HCT116 (cell line): ENCODE measurements at regions not wholly inside any gene's neighbourhood (a gene's known extent, or its start where the extent isn't known, plus 50 kb on each side); places are given as distances from the start of the nearest gene placed in this dataset.

ENCODE experiments used
- ATAC-seq: fragments of 200-7000 bp; cut with Tn5 transposase; 2 replicates; pipeline ENCODE4 v1.9.1; 2020; ENCODE audit warnings: mild to moderate bottlenecking, moderate library complexity
- BruUV-seq: library from RNA; stranded (reverse); fragments of 400-500 nt; replicated peaks from 2 replicates; lab custom pipeline; 2021; lab: Mats Ljungman, UMichigan
- CTCF ChIA-PET: fragments of 300-600 bp; sonication (Branson Sonifier 250); formaldehyde crosslinking; loops from one replicate; lab custom pipeline; 2021; ENCODE audit warnings: antibody characterized with exemption; lab: Charles Lee
- POLR2A ChIA-PET: fragments of 300-600, 350-600 bp; sonication (Branson Sonifier 250); formaldehyde crosslinking; loops from one replicate; lab custom pipeline; 2021; ENCODE audit warnings: antibody characterized with exemption; lab: Charles Lee
- RAD21 ChIA-PET, 2 experiments: fragments of 300-600 bp; sonication (Branson Sonifier 250); formaldehyde crosslinking; loops; one replicate each; lab custom pipeline; 2023; ENCODE audit warnings: low total read pairs in 2 of 2; ENCODE audit not compliant: uncharacterized antibody in 2 of 2, unreplicated experiment in 2 of 2, low non-redundant PET in 1 of 2; lab: Charles Lee
- DNase-seq: peaks from one replicate; pipeline ENCODE4 v3.0.0-alpha.2; 2010; ENCODE audit warnings: low read depth, low spot score
- H2AFZ ChIP-seq: fragments of 200-600 bp; shearing (Covaris generic), sonication (generic); 2 replicates; pipeline ENCODE4 v1.6.1; 2017; ENCODE audit warnings: low read depth, mixed run types, mixed read lengths, antibody characterized with exemption, low read length; ENCODE audit not compliant: poor library complexity, severe bottlenecking
- H3K27ac ChIP-seq: 2 replicates; pipeline ENCODE4 v1.5.1; 2012; ENCODE audit warnings: low read depth, low read length
- H3K27me3 ChIP-seq: fragments of 200-600 bp; sonication (generic); 2 replicates; pipeline ENCODE4 v1.6.1; 2016; ENCODE audit warnings: mixed run types, low read length, mixed read lengths; ENCODE audit not compliant: insufficient read depth
- H3K36me3 ChIP-seq, 2 experiments: fragments of 200-500 bp in 1 of 2; fragments of 200-600 bp in 1 of 2; sonication (Bioruptor generic) in 1 of 2; sonication (generic) in 1 of 2; 2 replicates each; pipeline versions ENCODE4 v1.5.1 to v1.6.1; 2014 to 2016; ENCODE audit warnings: low read length in 2 of 2, inconsistent platforms in 1 of 2, mixed read lengths in 1 of 2, mixed run types in 1 of 2; ENCODE audit not compliant: insufficient read depth in 2 of 2, control insufficient read depth in 1 of 2
- H3K4me1 ChIP-seq, 2 experiments: fragments of 200-600 bp in 1 of 2; sonication (generic) in 1 of 2; 2 replicates each; pipeline versions ENCODE4 v1.5.1 to v1.6.1; 2012 to 2017; ENCODE audit warnings: low read length in 2 of 2, inconsistent platforms in 1 of 2, mild to moderate bottlenecking in 1 of 2, mixed read lengths in 1 of 2, mixed run types in 1 of 2, moderate library complexity in 1 of 2; ENCODE audit not compliant: insufficient read depth in 2 of 2, control insufficient read depth in 1 of 2
- H3K4me2 ChIP-seq: fragments of 200-600 bp; sonication (generic); 2 replicates; pipeline ENCODE4 v1.6.1; 2017; ENCODE audit warnings: mixed run types, low read length, mixed read lengths
- H3K4me3 ChIP-seq, 2 experiments: fragments of 200-600 bp in 1 of 2; sonication (generic) in 1 of 2; replicated peaks in 1 of 2; 2 replicates each; pipeline ENCODE4 v1.5.1; 2011 to 2016; ENCODE audit warnings: low read length in 2 of 2, control low read depth in 1 of 2, low read depth in 1 of 2, mild to moderate bottlenecking in 1 of 2, mixed read lengths in 1 of 2, mixed run types in 1 of 2
- H3K79me2 ChIP-seq: fragments of 200-600 bp; sonication (generic); 2 replicates; pipeline ENCODE4 v1.6.1; 2017; ENCODE audit warnings: mild to moderate bottlenecking, mixed run types, low read length, moderate library complexity, mixed read lengths; ENCODE audit not compliant: insufficient read depth
- H3K9ac ChIP-seq: fragments of 200-600 bp; sonication (generic); 2 replicates; pipeline ENCODE4 v1.6.1; 2016; ENCODE audit warnings: low read length, mixed read lengths
- H3K9me2 ChIP-seq: fragments of 200-600 bp; sonication (generic), shearing (Covaris generic); 2 replicates; pipeline ENCODE4 v1.6.1; 2017; ENCODE audit warnings: mixed run types, mild to moderate bottlenecking, moderate library complexity; ENCODE audit not compliant: insufficient read depth
- H3K9me3 ChIP-seq, 2 experiments: fragments of 200-500 bp in 1 of 2; fragments of 200-600 bp in 1 of 2; sonication (Bioruptor generic) in 1 of 2; sonication (generic) in 1 of 2; 2 replicates each; pipeline ENCODE4 v1.6.1; 2014 to 2017; ENCODE audit warnings: low read length in 2 of 2, mixed read lengths in 2 of 2, inconsistent platforms in 1 of 2, low read depth in 1 of 2, mild to moderate bottlenecking in 1 of 2, mixed run types in 1 of 2, moderate library complexity in 1 of 2; ENCODE audit not compliant: control insufficient read depth in 1 of 2, insufficient read depth in 1 of 2
- H4K20me1 ChIP-seq: fragments of 200-600 bp; sonication (generic), shearing (Covaris generic); 2 replicates; pipeline ENCODE4 v1.6.1; 2017; ENCODE audit warnings: mixed run types, mild to moderate bottlenecking, moderate library complexity; ENCODE audit not compliant: insufficient read depth
- CBX3 ChIP-seq: IDR thresholded peaks from 2 replicates; pipeline ENCODE4 v1.6.1; 2012; ENCODE audit warnings: low read depth
- CEBPB ChIP-seq: IDR thresholded peaks from 2 replicates; pipeline ENCODE4 v1.6.1; 2012; ENCODE audit warnings: low read depth
- EGR1 ChIP-seq: IDR thresholded peaks from 2 replicates; pipeline ENCODE4 v1.6.1; 2012; ENCODE audit warnings: low read depth
- ELF1 ChIP-seq: IDR thresholded peaks from 2 replicates; pipeline ENCODE4 v1.6.1; 2012; ENCODE audit warnings: low read depth, borderline replicate concordance
- EZH2 ChIP-seq: fragments of 200-600 bp; sonication (generic); IDR thresholded peaks from 2 replicates; pipeline ENCODE4 v1.6.1; 2017; ENCODE audit warnings: antibody characterized with exemption, mixed run types
- EZH2phosphoT487 ChIP-seq: fragments of 200-600 bp; IDR thresholded peaks from 2 replicates; pipeline ENCODE4 v1.6.1; 2018; ENCODE audit warnings: antibody characterized with exemption, borderline replicate concordance
- JUND ChIP-seq: IDR thresholded peaks from 2 replicates; pipeline ENCODE4 v1.6.1; 2012
- POLR2A ChIP-seq: IDR thresholded peaks from 2 replicates; pipeline ENCODE4 v1.7.0; 2011; ENCODE audit warnings: borderline replicate concordance; ENCODE audit not compliant: insufficient read depth, insufficient read length; ENCODE audit errors: extremely low read depth
- SIN3A ChIP-seq: IDR thresholded peaks from 2 replicates; pipeline ENCODE4 v1.6.1; 2012; ENCODE audit warnings: low read depth
- SP1 ChIP-seq: IDR thresholded peaks from 2 replicates; pipeline ENCODE4 v1.6.1; 2012; ENCODE audit warnings: low read depth
- SRF ChIP-seq: IDR thresholded peaks from 2 replicates; pipeline ENCODE4 v1.6.1; 2012; ENCODE audit warnings: low read depth
- TCF7L2 ChIP-seq: IDR thresholded peaks from 2 replicates; pipeline ENCODE4 v1.7.0; 2011; ENCODE audit warnings: borderline replicate concordance, inconsistent platforms; ENCODE audit not compliant: insufficient read depth, insufficient read length; ENCODE audit errors: extremely low read depth
- YY1 ChIP-seq: IDR thresholded peaks from 2 replicates; pipeline ENCODE4 v1.6.1; 2011; ENCODE audit warnings: low read length, low read depth, moderate library complexity, mild to moderate bottlenecking; ENCODE audit not compliant: insufficient replicate concordance; ENCODE audit errors: extremely low read depth
- ZFX ChIP-seq: fragments of 450-650 bp; IDR thresholded peaks from 2 replicates; pipeline ENCODE4 v1.6.1; 2017
- ZNF274 ChIP-seq: fragments of 200-500 bp; sonication (Bioruptor generic); IDR thresholded peaks from 2 replicates; pipeline ENCODE4 v1.6.1; 2014; ENCODE audit warnings: mild to moderate bottlenecking, low read depth, low read length, inconsistent platforms
- intact Hi-C: fragments of 100-400 bp; cut with micrococcal nuclease; formaldehyde crosslinking; loops from 2 replicates; pipeline ENCODE4 v1.10.0; 2022
- TF ChIP-seq, protein P1 (sequence below): IDR thresholded peaks from 2 replicates; pipeline ENCODE4 v1.6.1; 2012
- TF ChIP-seq, protein P2 (sequence below), 3 experiments: fragments of 200-600 bp in 1 of 3; sonication (generic) in 1 of 3; IDR thresholded peaks in 2 of 3; conservative IDR thresholded peaks in 1 of 3; 2 replicates each; pipeline ENCODE4 v1.5.1; 2012 to 2017; ENCODE audit warnings: low read depth in 2 of 3, low read length in 2 of 3, antibody characterized with exemption in 1 of 3, borderline replicate concordance in 1 of 3, control low read depth in 1 of 3, mild to moderate bottlenecking in 1 of 3, mixed read lengths in 1 of 3, mixed run types in 1 of 3, moderate library complexity in 1 of 3; ENCODE audit not compliant: insufficient read depth in 1 of 3
- TF ChIP-seq, protein P3 (sequence below): IDR thresholded peaks from 2 replicates; pipeline ENCODE4 v1.6.1; 2011; ENCODE audit warnings: mild to moderate bottlenecking, low read length, moderate library complexity; ENCODE audit not compliant: insufficient replicate concordance; ENCODE audit errors: extremely low read depth
- TF ChIP-seq, protein P4 (sequence below): IDR thresholded peaks from 2 replicates; pipeline ENCODE4 v1.6.1; 2012
- TF ChIP-seq, protein P5 (sequence below): IDR thresholded peaks from 2 replicates; pipeline ENCODE4 v1.6.1; 2012; ENCODE audit warnings: low read depth

DNA sequence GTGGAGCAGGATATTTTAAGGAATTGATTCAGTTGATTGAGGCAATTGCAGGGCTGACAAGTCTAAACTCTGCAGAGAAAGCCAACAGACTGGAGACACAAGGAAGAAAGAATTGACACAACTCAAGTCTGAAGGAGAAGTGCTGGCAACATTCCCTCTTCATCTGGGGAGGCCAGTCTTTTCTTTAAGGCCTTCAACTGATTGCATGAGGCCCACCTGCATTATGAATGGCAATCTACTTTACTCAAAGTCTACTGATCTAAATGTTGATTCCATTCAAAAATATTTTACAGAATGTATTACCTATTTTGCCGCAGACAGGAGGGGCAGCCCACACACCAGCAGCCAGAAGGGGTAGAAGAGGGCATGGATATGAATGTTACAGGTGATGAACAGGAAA, 425.2 kb downstream of the PCDH10 start:
- Histone ChIP-seq H3K4me3 (no peak overlapping the region), H3K27ac (no peak overlapping the region), H3K36me3 (no peaks in the 10 kb centered on the region), H3K4me1 (no peaks in the 10 kb centered on the region), H3K9ac (no peak overlapping the region), H3K27me3 (no peaks in the 10 kb centered on the region), H3K9me2 (no peaks in the 10 kb centered on the region), H2AFZ (no peak overlapping the region), H3K79me2 (no peaks in the 10 kb centered on the region), H3K4me2 (no peak overlapping the region), H4K20me1 (no peaks in the 10 kb centered on the region), H3K9me3 (no peaks in the 10 kb centered on the region)
- ATAC-seq: no peak
- intact Hi-C loops: no loop called here
- POLR2A ChIA-PET: no interaction called here
- RAD21 ChIA-PET: no interaction called here
- no peak for DNase-seq
- CTCF ChIA-PET: no interaction called here
- BruUV-seq: no TSS peak
- TF ChIP-seq, protein P1, sequence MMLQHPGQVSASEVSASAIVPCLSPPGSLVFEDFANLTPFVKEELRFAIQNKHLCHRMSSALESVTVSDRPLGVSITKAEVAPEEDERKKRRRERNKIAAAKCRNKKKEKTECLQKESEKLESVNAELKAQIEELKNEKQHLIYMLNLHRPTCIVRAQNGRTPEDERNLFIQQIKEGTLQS: no peak
- TF ChIP-seq EZH2 (no peak), ZFX (no peak), CEBPB (no peak), JUND (no peak), ZNF274 (no peak), ELF1 (no peak), POLR2A (no peak), EZH2phosphoT487 (no peak), SP1 (no peak), YY1 (no peak), EGR1 (no peak), TCF7L2 (no peak), SRF (no peak), SIN3A (no peak), CBX3 (no peak)
- TF ChIP-seq, protein P2, sequence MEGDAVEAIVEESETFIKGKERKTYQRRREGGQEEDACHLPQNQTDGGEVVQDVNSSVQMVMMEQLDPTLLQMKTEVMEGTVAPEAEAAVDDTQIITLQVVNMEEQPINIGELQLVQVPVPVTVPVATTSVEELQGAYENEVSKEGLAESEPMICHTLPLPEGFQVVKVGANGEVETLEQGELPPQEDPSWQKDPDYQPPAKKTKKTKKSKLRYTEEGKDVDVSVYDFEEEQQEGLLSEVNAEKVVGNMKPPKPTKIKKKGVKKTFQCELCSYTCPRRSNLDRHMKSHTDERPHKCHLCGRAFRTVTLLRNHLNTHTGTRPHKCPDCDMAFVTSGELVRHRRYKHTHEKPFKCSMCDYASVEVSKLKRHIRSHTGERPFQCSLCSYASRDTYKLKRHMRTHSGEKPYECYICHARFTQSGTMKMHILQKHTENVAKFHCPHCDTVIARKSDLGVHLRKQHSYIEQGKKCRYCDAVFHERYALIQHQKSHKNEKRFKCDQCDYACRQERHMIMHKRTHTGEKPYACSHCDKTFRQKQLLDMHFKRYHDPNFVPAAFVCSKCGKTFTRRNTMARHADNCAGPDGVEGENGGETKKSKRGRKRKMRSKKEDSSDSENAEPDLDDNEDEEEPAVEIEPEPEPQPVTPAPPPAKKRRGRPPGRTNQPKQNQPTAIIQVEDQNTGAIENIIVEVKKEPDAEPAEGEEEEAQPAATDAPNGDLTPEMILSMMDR (IDR thresholded peaks at IDR 0.05 in 2 of 3, conservative IDR thresholded peaks at IDR 0.05 in 1 of 3; ENCODE audit: borderline replicate concordance in 1 of 3, insufficient read depth in 1 of 3, low read depth in 2 of 3, low read length in 2 of 3): no peak
- TF ChIP-seq, protein P3, sequence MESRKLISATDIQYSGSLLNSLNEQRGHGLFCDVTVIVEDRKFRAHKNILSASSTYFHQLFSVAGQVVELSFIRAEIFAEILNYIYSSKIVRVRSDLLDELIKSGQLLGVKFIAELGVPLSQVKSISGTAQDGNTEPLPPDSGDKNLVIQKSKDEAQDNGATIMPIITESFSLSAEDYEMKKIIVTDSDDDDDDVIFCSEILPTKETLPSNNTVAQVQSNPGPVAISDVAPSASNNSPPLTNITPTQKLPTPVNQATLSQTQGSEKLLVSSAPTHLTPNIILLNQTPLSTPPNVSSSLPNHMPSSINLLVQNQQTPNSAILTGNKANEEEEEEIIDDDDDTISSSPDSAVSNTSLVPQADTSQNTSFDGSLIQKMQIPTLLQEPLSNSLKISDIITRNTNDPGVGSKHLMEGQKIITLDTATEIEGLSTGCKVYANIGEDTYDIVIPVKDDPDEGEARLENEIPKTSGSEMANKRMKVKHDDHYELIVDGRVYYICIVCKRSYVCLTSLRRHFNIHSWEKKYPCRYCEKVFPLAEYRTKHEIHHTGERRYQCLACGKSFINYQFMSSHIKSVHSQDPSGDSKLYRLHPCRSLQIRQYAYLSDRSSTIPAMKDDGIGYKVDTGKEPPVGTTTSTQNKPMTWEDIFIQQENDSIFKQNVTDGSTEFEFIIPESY: no peak
- TF ChIP-seq, protein P4, sequence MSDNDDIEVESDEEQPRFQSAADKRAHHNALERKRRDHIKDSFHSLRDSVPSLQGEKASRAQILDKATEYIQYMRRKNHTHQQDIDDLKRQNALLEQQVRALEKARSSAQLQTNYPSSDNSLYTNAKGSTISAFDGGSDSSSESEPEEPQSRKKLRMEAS: no peak
- TF ChIP-seq, protein P5, sequence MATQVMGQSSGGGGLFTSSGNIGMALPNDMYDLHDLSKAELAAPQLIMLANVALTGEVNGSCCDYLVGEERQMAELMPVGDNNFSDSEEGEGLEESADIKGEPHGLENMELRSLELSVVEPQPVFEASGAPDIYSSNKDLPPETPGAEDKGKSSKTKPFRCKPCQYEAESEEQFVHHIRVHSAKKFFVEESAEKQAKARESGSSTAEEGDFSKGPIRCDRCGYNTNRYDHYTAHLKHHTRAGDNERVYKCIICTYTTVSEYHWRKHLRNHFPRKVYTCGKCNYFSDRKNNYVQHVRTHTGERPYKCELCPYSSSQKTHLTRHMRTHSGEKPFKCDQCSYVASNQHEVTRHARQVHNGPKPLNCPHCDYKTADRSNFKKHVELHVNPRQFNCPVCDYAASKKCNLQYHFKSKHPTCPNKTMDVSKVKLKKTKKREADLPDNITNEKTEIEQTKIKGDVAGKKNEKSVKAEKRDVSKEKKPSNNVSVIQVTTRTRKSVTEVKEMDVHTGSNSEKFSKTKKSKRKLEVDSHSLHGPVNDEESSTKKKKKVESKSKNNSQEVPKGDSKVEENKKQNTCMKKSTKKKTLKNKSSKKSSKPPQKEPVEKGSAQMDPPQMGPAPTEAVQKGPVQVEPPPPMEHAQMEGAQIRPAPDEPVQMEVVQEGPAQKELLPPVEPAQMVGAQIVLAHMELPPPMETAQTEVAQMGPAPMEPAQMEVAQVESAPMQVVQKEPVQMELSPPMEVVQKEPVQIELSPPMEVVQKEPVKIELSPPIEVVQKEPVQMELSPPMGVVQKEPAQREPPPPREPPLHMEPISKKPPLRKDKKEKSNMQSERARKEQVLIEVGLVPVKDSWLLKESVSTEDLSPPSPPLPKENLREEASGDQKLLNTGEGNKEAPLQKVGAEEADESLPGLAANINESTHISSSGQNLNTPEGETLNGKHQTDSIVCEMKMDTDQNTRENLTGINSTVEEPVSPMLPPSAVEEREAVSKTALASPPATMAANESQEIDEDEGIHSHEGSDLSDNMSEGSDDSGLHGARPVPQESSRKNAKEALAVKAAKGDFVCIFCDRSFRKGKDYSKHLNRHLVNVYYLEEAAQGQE: no peak
